Colon (tissue), 2 donors: ENCODE measurements at regions not wholly inside any gene's neighbourhood (a gene's known extent, or its start where the extent isn't known, plus 50 kb on each side); places are given as distances from the start of the nearest gene placed in this dataset.
"Not testable (repeated sequence)": the region's sequence is repeated elsewhere in the genome, so short reads cannot be mapped to it uniquely, and the experiment has no call there.

ENCODE experiments used
- FAIRE-seq: peaks from 2 replicates; lab custom pipeline; 2012; peaks lifted over from hg19 to GRCh38; lab: Jason Lieb, UNC
- donor health status: control.
- donor health status: control.

GRCh38 chrX:13955975-13956374, 73.7 kb downstream of the GEMIN8 start:
- FAIRE-seq = no peak

GRCh38 chrX:13955095-13955647, 74.5 kb downstream of the GEMIN8 start:
- FAIRE-seq = no peak

- no peak for FAIRE-seq
These were observed 77.1 kb downstream of the GEMIN8 start for GRCh38 chrX:13952581-13952980.

- not testable (repeated sequence) for FAIRE-seq
These were observed 83.5 kb downstream of the GEMIN8 start for GRCh38 chrX:13946223-13946622.

- FAIRE-seq = not testable (repeated sequence)
These were observed 83.9 kb downstream of the GEMIN8 start for GRCh38 chrX:13945787-13946186.

- no peak for FAIRE-seq
These were observed 89.0 kb downstream of the GEMIN8 start for GRCh38 chrX:13940671-13941070.

GRCh38 chrX:13939741-13940597, 89.7 kb downstream of the GEMIN8 start:
- no peak for FAIRE-seq

GRCh38 chrX:13938829-13939530, 90.7 kb downstream of the GEMIN8 start:
- no peak for FAIRE-seq

- no peak for FAIRE-seq
These were observed 91.5 kb downstream of the GEMIN8 start for GRCh38 chrX:13938051-13938828.

GRCh38 chrX:13937370-13938050, 92.2 kb downstream of the GEMIN8 start:
- FAIRE-seq = no peak

GRCh38 chrX:13936521-13937225, 93.0 kb downstream of the GEMIN8 start:
- no peak for FAIRE-seq

GRCh38 chrX:13934731-13935130, 95.0 kb downstream of the GEMIN8 start:
- no peak for FAIRE-seq

GRCh38 chrX:13933851-13934250, 95.8 kb downstream of the GEMIN8 start:
- no peak for FAIRE-seq

GRCh38 chrX:13933352-13933751, 96.3 kb downstream of the GEMIN8 start:
- no peak for FAIRE-seq

- FAIRE-seq = no peak
These were observed 97.3 kb downstream of the GEMIN8 start for GRCh38 chrX:13932416-13932815.

- FAIRE-seq = no peak
These were observed 102.5 kb downstream of the GEMIN8 start for GRCh38 chrX:13927175-13927574.

- FAIRE-seq = no peak
These were observed 105.8 kb downstream of the GEMIN8 start for GRCh38 chrX:13923845-13924244.

GRCh38 chrX:13923289-13923688, 106.4 kb upstream of the GPM6B start:
- FAIRE-seq = no peak

GRCh38 chrX:13917507-13917906, 100.6 kb upstream of the GPM6B start:
- FAIRE-seq = no peak

GRCh38 chrX:13911586-13911985, 94.7 kb upstream of the GPM6B start:
- no peak for FAIRE-seq

- FAIRE-seq = no peak
These were observed 89.2 kb upstream of the GPM6B start for GRCh38 chrX:13906093-13906492.
